ENCODE measurements at regions not wholly inside any gene's neighbourhood (a gene's known extent, or its start where the extent isn't known, plus 50 kb on each side); places are given as distances from the start of the nearest gene placed in this dataset.

GRCh38 chr4:84237008-84237407 is 262.1 kb downstream of the NKX6-1 start:
- Histone ChIP-seq H3K4me3 (replicated peaks in 1 of 3; ENCODE audit: insufficient read depth in 1 of 3, low read depth in 1 of 3, low read length in 3 of 3) (no peak overlapping the region), H3K27me3 (ENCODE audit: control insufficient read depth in 2 of 2, insufficient read depth in 2 of 2, low read length in 2 of 2) (no peaks in the 10 kb centered on the region), H3K4me1 (ENCODE audit: control insufficient read depth, extremely low read depth, insufficient read depth, low read length) (no peaks in the 10 kb centered on the region), H3K9me3 (replicated peaks; ENCODE audit: control insufficient read depth, insufficient read depth, low read length) (no peaks in the 10 kb centered on the region), H3K79me2 (ENCODE audit: control insufficient read depth, insufficient read depth, low read length) (no peaks in the 10 kb centered on the region), H3K9ac (replicated peaks; ENCODE audit: extremely low read depth, insufficient read depth, low read length) (no peak overlapping the region), H3K9me1 (replicated peaks; ENCODE audit: control insufficient read depth, extremely low read depth, insufficient read depth, low read length) (no peaks in the 10 kb centered on the region), H3K4me2 (ENCODE audit: insufficient read depth, low read length) (no peak overlapping the region), H3K27ac (ENCODE audit: insufficient read depth, low read depth, low read length) (no peak overlapping the region), H3K36me3 (ENCODE audit: control insufficient read depth in 2 of 2, extremely low read depth in 1 of 2, insufficient read depth in 2 of 2, low read length in 2 of 2) (no peaks in the 10 kb centered on the region), H2AFZ (ENCODE audit: low read depth, low read length) (no peak overlapping the region), H4K20me1 (replicated peaks; ENCODE audit: control insufficient read depth, extremely low read depth, insufficient read depth, low read length) (no peaks in the 10 kb centered on the region)
- ChIA-PET POLR2A (no interaction called here), CTCF (no interaction called here)
- dilution Hi-C loops (cut with MboI; ENCODE audit: extremely low pct_ligation_motif_present, low sequenced_read_pairs) (no loop called here), intact Hi-C loops (cut with micrococcal nuclease) (no loop called here)
- FAIRE-seq (no peak), DNase-seq (ENCODE audit: low read depth, low spot score) (no peak)
- no peak for TF ChIP-seq JUN (IDR thresholded peaks at IDR 0.05; ENCODE audit: borderline replicate concordance, insufficient read depth, insufficient read length, low read depth)
- TF ChIP-seq POLR2AphosphoS5 (IDR thresholded peaks at IDR 0.05; ENCODE audit: insufficient read depth, low read depth, low read length): no peak
- TF ChIP-seq MYC (IDR thresholded peaks at IDR 0.05; ENCODE audit: low read depth, low read length): no peak
- BruUV-seq (replicated peaks): no TSS peak

- no peaks in the 10 kb centered on the region for H3K9me3 ChIP-seq (replicated peaks; ENCODE audit: control insufficient read depth, insufficient read depth, low read length)
- DNase-seq (ENCODE audit: low read depth, low spot score) (no peak), FAIRE-seq (no peak)
- H4K20me1 ChIP-seq (replicated peaks; ENCODE audit: control insufficient read depth, extremely low read depth, insufficient read depth, low read length): no peaks in the 10 kb centered on the region
- H3K36me3 ChIP-seq (ENCODE audit: control insufficient read depth in 2 of 2, extremely low read depth in 1 of 2, insufficient read depth in 2 of 2, low read length in 2 of 2): no peaks in the 10 kb centered on the region
- no peak overlapping the region for H3K4me3 ChIP-seq (replicated peaks in 1 of 3; ENCODE audit: insufficient read depth in 1 of 3, low read depth in 1 of 3, low read length in 3 of 3)
- H3K27me3 ChIP-seq (ENCODE audit: control insufficient read depth in 2 of 2, insufficient read depth in 2 of 2, low read length in 2 of 2): no peaks in the 10 kb centered on the region
- ChIA-PET CTCF (interaction anchor here (0.7 kb wide), 1 partner anchor 239 kb away, joined by 3 read pairs; no protein-coding TSS in a partner anchor), POLR2A (no interaction called here)
- H3K4me2 ChIP-seq (ENCODE audit: insufficient read depth, low read length): no peak overlapping the region
- H3K9me1 ChIP-seq (replicated peaks; ENCODE audit: control insufficient read depth, extremely low read depth, insufficient read depth, low read length): no peaks in the 10 kb centered on the region
- TF ChIP-seq POLR2A (IDR thresholded peaks at IDR 0.05; ENCODE audit: low read depth, low read length): no peak
- TF ChIP-seq MAX (IDR thresholded peaks at IDR 0.05; ENCODE audit: insufficient read depth, insufficient read length): no peak
- no peak for TF ChIP-seq JUN (IDR thresholded peaks at IDR 0.05; ENCODE audit: borderline replicate concordance, insufficient read depth, insufficient read length, low read depth)
- no peak for TF ChIP-seq CTCF (IDR thresholded peaks at IDR 0.05; ENCODE audit: extremely low read depth in 1 of 2, insufficient read depth in 1 of 2, low read depth in 1 of 2, low read length in 2 of 2)
- no peak for TF ChIP-seq FOS (IDR thresholded peaks at IDR 0.05; ENCODE audit: borderline replicate concordance, insufficient read depth, low read length)
- no peak for TF ChIP-seq MYC (IDR thresholded peaks at IDR 0.05; ENCODE audit: low read depth, low read length)
- no peak for TF ChIP-seq EZH2 (IDR thresholded peaks at IDR 0.05; ENCODE audit: borderline replicate concordance, low read depth, low read length, severe bottlenecking)
- no peak for TF ChIP-seq GATA2 (IDR thresholded peaks at IDR 0.05; ENCODE audit: insufficient read depth, insufficient read length, low read depth, low read length)
- no peaks in the 10 kb centered on the region for H3K4me1 ChIP-seq (ENCODE audit: control insufficient read depth, extremely low read depth, insufficient read depth, low read length)
- dilution Hi-C loops (cut with MboI; ENCODE audit: extremely low pct_ligation_motif_present, low sequenced_read_pairs): no loop called here
- BruUV-seq (replicated peaks): no TSS peak
- H3K27ac ChIP-seq (ENCODE audit: insufficient read depth, low read depth, low read length): no peak overlapping the region
- H2AFZ ChIP-seq (ENCODE audit: low read depth, low read length): no peak overlapping the region
- no peak overlapping the region for H3K9ac ChIP-seq (replicated peaks; ENCODE audit: extremely low read depth, insufficient read depth, low read length)
- H3K79me2 ChIP-seq (ENCODE audit: control insufficient read depth, insufficient read depth, low read length): no peaks in the 10 kb centered on the region
- intact Hi-C loops (cut with micrococcal nuclease): no loop called here
These were observed 263.8 kb downstream of the NKX6-1 start for GRCh38 chr4:84235126-84235944.
